Putamen (tissue), 1 donor: ENCODE measurements at regions not wholly inside any gene's neighbourhood (a gene's known extent, or its start where the extent isn't known, plus 50 kb on each side); places are given as distances from the start of the nearest gene placed in this dataset.

Source experiments
- DNase-seq: peaks from one replicate; pipeline ENCODE4 v3.0.0-alpha.2; 2016; ENCODE audit warnings: low spot score

GRCh38 chrX:67872958-67873357, 329.1 kb downstream of the AR start:
- no peak for DNase-seq

- no peak for DNase-seq
Measured at GRCh38 chrX:67892401-67892800, 348.6 kb downstream of the AR start.

- DNase-seq: no peak
Measured at GRCh38 chrX:67893931-67894330, 350.1 kb downstream of the AR start.

- DNase-seq: no peak
Measured at GRCh38 chrX:67917421-67918010, 373.7 kb downstream of the AR start.

GRCh38 chrX:67922966-67923365, 379.1 kb downstream of the AR start:
- DNase-seq: no peak

- no peak for DNase-seq
Measured at GRCh38 chrX:67939270-67939669, 395.4 kb downstream of the AR start.

GRCh38 chrX:67949270-67949669, 405.4 kb downstream of the AR start:
- no peak for DNase-seq

- DNase-seq: no peak
Measured at GRCh38 chrX:67953658-67954057, 409.8 kb downstream of the AR start.

GRCh38 chrX:67961516-67961915, 417.7 kb downstream of the AR start:
- DNase-seq: peak; percentile 10
